Thyroid gland (tissue), 4 donors: ENCODE measurements at regions not wholly inside any gene's neighbourhood (a gene's known extent, or its start where the extent isn't known, plus 50 kb on each side); places are given as distances from the start of the nearest gene placed in this dataset.

Experiments
- DNase-seq, 2 donors: peaks; one replicate each; pipeline ENCODE4 v3.0.0-alpha.2; 2019
- H3K27ac ChIP-seq, 3 donors: fragments of 200-600 bp; sonication (generic); 1 replicate in 2 of 3; 2 replicates in 1 of 3; pipeline ENCODE4 v1.5.1; 2016 to 2019; ENCODE audit warnings: mild to moderate bottlenecking in 1 of 3, moderate library complexity in 1 of 3
- H3K27me3 ChIP-seq: fragments of 200-600 bp; sonication (generic); one replicate; pipeline ENCODE4 v1.5.1; 2019
- H3K36me3 ChIP-seq, 2 donors: fragments of 200-600 bp; sonication (generic); one replicate each; pipeline ENCODE4 v1.5.1; 2016 to 2019
- H3K4me1 ChIP-seq, 2 donors: fragments of 200-600 bp; sonication (generic); one replicate each; pipeline ENCODE4 v1.5.1; 2017 to 2019
- H3K4me3 ChIP-seq, 3 donors: fragments of 200-600 bp; sonication (generic); replicated peaks in 1 of 3; 1 replicate in 2 of 3; 2 replicates in 1 of 3; pipeline ENCODE4 v1.5.1; 2016; ENCODE audit warnings: mild to moderate bottlenecking in 1 of 3
- H3K9me3 ChIP-seq: fragments of 200-600 bp; sonication (generic); one replicate; pipeline ENCODE4 v1.5.1; 2017
- POLR2A ChIP-seq, 2 donors: fragments of 450-650 bp; IDR thresholded peaks; one replicate each; pipeline ENCODE4 v1.6.1; 2017; ENCODE audit warnings: antibody characterized with exemption in 2 of 2, mild to moderate bottlenecking in 2 of 2, moderate library complexity in 1 of 2
- WGBS, 2 donors: methylation state at CpG; one replicate each; pipeline ENCODE4 v1.1.5; 2017; 5-methylcytosine and 5-hydroxymethylcytosine counted together
- intact Hi-C: fragments of 100-400 bp; cut with DNase I; formaldehyde crosslinking; loops from one replicate; pipeline ENCODE4 v1.15.1; 2023
- TF ChIP-seq, protein P1 (sequence below), 6 experiments: fragments of 200-600 bp in 3 of 6; fragments of 450-650 bp in 3 of 6; sonication (generic) in 3 of 6; IDR thresholded peaks; one replicate each; pipeline ENCODE4 v1.5.1; 2016 to 2019; ENCODE audit warnings: antibody characterized with exemption in 6 of 6, mild to moderate bottlenecking in 2 of 6, inconsistent platforms in 1 of 6, moderate library complexity in 1 of 6

DNA sequence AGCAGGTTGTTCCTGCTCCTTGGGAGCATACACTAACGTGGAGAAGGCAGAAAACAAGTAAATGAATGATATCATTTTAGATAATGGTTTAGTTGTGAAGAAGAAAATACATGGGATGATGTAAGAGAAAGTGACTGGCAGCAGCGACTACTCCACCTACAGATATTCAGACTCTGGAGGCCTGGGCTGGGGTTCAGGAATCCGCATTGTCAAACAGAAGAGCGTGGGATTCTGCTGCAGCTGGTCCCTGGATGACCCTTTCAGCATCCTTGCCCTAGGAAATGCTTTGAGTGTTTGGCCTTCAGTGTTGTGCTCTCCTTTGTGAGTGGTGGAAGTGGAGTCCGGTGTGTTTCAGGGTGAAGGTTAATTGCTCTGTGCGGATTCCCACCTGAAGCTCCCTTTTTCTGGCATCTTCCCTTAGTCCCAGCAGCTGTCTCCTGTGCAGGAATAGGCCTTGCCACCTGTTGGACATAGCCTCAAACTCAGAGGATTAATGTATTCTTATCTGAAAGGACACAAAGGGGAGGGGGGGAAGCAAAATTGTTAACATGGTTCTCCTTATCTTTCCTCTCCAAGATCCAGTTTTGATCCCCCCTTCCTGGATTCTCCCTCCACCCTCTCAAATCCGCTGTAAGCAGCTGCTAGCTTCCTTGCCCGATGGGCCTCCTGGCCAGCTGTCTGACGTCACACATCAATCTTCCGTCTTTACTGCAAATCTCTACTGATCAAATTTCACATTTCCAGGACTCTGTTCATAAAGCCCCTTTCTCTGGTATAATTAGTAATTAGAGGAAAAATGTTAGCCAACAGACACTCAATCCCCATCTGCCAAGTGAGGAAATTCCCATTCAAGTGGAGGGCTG is 68.3 kb upstream of the SPAG17 start:
- H3K9me3 ChIP-seq = no peaks in the 10 kb centered on the region
- intact Hi-C loops = no loop called here
- H3K27me3 ChIP-seq = no peaks in the 10 kb centered on the region
- H3K36me3 ChIP-seq = no peaks in the 10 kb centered on the region
- WGBS, 2 donors = 66 to 73% methylated on average over 10 of the region's 10 CpGs
- H3K4me3 ChIP-seq = no peak overlapping the region
- no peaks in the 10 kb centered on the region for H3K4me1 ChIP-seq
- TF ChIP-seq POLR2A (IDR thresholded peaks at IDR 0.05) = no peak
- TF ChIP-seq, protein P1, sequence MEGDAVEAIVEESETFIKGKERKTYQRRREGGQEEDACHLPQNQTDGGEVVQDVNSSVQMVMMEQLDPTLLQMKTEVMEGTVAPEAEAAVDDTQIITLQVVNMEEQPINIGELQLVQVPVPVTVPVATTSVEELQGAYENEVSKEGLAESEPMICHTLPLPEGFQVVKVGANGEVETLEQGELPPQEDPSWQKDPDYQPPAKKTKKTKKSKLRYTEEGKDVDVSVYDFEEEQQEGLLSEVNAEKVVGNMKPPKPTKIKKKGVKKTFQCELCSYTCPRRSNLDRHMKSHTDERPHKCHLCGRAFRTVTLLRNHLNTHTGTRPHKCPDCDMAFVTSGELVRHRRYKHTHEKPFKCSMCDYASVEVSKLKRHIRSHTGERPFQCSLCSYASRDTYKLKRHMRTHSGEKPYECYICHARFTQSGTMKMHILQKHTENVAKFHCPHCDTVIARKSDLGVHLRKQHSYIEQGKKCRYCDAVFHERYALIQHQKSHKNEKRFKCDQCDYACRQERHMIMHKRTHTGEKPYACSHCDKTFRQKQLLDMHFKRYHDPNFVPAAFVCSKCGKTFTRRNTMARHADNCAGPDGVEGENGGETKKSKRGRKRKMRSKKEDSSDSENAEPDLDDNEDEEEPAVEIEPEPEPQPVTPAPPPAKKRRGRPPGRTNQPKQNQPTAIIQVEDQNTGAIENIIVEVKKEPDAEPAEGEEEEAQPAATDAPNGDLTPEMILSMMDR (IDR thresholded peaks at IDR 0.05) = no peak
- H3K27ac ChIP-seq = no peak overlapping the region
- DNase-seq = no peak

DNA sequence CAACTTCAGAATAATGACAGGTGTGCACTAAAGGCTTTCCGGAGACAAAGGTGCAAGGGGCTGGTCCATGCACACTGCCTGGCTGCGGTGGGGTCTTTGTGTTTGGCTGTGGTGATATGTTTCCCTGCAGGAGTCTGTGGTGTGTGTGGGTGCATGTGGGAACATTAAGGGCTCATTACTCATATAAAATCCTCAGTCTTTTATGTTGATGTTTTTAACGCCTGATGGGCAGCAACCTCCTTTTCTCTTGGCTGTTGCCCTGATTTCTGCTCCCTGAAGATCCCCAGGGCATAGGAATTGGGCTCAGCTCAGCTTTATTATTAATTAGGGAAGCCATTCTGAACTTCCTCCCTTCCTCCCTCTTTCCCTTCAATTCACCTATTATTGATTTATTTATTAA is 67.6 kb upstream of the SPAG17 start:
- no peak for DNase-seq
- no peaks in the 10 kb centered on the region for H3K9me3 ChIP-seq
- no peaks in the 10 kb centered on the region for H3K27me3 ChIP-seq
- WGBS, 2 donors = 58 to 86% methylated on average over 3 of the region's 3 CpGs
- TF ChIP-seq POLR2A (IDR thresholded peaks at IDR 0.05) = no peak
- TF ChIP-seq, protein P1 (IDR thresholded peaks at IDR 0.05) = no peak
- intact Hi-C loops = no loop called here
- H3K36me3 ChIP-seq = no peaks in the 10 kb centered on the region
- H3K27ac ChIP-seq = no peak overlapping the region
- H3K4me1 ChIP-seq = no peaks in the 10 kb centered on the region
- no peak overlapping the region for H3K4me3 ChIP-seq

DNA sequence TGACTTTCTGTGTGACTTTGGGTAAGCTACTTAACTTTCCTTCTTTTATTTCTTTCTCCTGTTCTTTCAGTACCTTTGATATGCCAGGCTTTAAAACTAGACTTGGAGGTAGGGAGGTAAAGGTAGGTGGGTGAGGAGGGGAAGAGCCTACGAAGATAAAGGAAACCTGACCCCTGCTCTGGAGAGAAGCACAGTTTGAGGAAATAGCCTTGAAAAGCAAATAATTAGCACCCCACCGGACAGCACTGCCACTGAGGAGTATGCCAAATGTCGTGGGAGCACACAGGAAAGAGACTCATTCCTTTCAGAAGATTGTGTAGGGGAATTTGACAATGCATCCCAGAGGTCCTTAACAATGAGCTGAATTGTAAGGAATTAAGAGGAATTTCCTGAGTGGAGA is 65.2 kb upstream of the SPAG17 start:
- 40 to 44% methylated on average over 3 of the region's 3 CpGs for WGBS, 2 donors
- H3K36me3 ChIP-seq = no peaks in the 10 kb centered on the region

DNA sequence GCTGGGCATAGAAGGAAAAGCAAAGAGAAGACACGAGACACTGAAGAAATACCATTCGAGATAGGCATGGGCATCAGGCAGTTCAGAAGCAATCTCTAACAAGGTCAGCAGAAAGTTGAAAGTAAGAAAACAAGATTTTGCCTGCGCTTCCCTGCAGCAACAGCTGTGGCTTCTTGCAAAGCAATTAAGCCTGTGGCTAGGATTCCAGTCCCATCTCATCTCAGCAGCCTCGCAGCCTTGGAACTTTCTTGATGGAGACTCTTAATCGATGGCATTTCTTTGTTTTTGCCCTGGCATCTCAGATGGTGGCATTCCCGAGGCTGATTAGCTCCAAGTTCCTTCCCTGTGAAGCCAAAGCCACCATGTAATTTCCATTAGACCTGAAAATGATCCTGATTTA is 64.6 kb upstream of the SPAG17 start:
- TF ChIP-seq, protein P1 (IDR thresholded peaks at IDR 0.05) = no peak
- no peak for TF ChIP-seq POLR2A (IDR thresholded peaks at IDR 0.05)
- DNase-seq = no peak
- WGBS, 2 donors = 79 to 86% methylated on average over 6 of the region's 6 CpGs
- no peaks in the 10 kb centered on the region for H3K36me3 ChIP-seq
- H3K27ac ChIP-seq = no peak overlapping the region
- no peaks in the 10 kb centered on the region for H3K27me3 ChIP-seq
- H3K9me3 ChIP-seq = no peaks in the 10 kb centered on the region
- H3K4me1 ChIP-seq = no peaks in the 10 kb centered on the region
- no peak overlapping the region for H3K4me3 ChIP-seq
- intact Hi-C loops = no loop called here

More for the DNA sequence above, 65.2 kb upstream of the SPAG17 start:
- no peak for DNase-seq
- no peaks in the 10 kb centered on the region for H3K4me1 ChIP-seq
- intact Hi-C loops = no loop called here
- H3K27ac ChIP-seq = no peak overlapping the region
- no peaks in the 10 kb centered on the region for H3K9me3 ChIP-seq
- TF ChIP-seq, protein P1 (IDR thresholded peaks at IDR 0.05) = no peak
- no peak for TF ChIP-seq POLR2A (IDR thresholded peaks at IDR 0.05)
- no peak overlapping the region for H3K4me3 ChIP-seq
- H3K27me3 ChIP-seq = no peaks in the 10 kb centered on the region

DNA sequence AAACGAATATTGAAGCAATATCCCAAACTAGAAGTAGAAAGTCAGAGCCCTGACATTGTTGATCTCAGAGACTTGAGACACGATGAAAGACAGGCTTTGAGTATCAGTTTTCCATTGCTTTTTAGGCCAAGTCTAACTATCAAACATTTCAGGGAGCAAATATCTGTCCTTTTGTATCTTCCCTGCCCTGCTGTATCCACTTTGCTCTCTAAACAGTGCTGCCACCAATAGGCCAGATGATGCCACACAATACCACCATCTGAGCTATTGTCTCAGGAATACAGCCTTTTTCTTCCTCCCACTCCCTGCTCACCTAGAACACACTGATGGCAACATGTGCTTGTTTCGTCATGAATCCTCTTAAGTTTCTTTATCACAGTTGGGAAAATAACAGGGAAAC is 62.6 kb upstream of the SPAG17 start:
- Histone ChIP-seq H3K36me3 (no peaks in the 10 kb centered on the region), H3K27me3 (no peaks in the 10 kb centered on the region), H3K27ac (no peak overlapping the region), H3K4me1 (no peaks in the 10 kb centered on the region), H3K4me3 (no peak overlapping the region), H3K9me3 (no peaks in the 10 kb centered on the region)
- DNase-seq = no peak
- 82 to 83% methylated on average over 3 of the region's 3 CpGs for WGBS, 2 donors
- TF ChIP-seq POLR2A (IDR thresholded peaks at IDR 0.05) = no peak
- TF ChIP-seq, protein P1 (IDR thresholded peaks at IDR 0.05) = peak in 1 of 6 experiments; percentile 34
- intact Hi-C loops = no loop called here
